CD14-positive monocyte (primary cell): ENCODE measurements at regions not wholly inside any gene's neighbourhood (a gene's known extent, or its start where the extent isn't known, plus 50 kb on each side); places are given as distances from the start of the nearest gene placed in this dataset.

Experiments used
- DNase-seq, 3 donors: peaks; one replicate each; pipeline ENCODE4 v3.0.0-alpha.2; 2011 to 2022
- H2AFZ ChIP-seq: 2 replicates; pipeline ENCODE4 v1.6.0; 2012; ENCODE audit warnings: mild to moderate bottlenecking, low read depth, low read length, inconsistent platforms; ENCODE audit not compliant: insufficient read depth, poor library complexity, severe bottlenecking
- H3K27ac ChIP-seq, 2 donors: 1 replicate in 1 of 2; 2 replicates in 1 of 2; pipeline ENCODE4 v1.5.1; 2012 to 2013; ENCODE audit warnings: low read length in 2 of 2, control low read depth in 1 of 2, inconsistent platforms in 1 of 2, low read depth in 1 of 2, mild to moderate bottlenecking in 1 of 2
- H3K27me3 ChIP-seq, 2 donors: one replicate each; pipeline versions ENCODE4 v1.6.0 to v1.6.1; 2011 to 2013; ENCODE audit warnings: low read length in 2 of 2; ENCODE audit not compliant: control insufficient read depth in 2 of 2, insufficient read depth in 2 of 2
- H3K36me3 ChIP-seq, 2 donors: replicated peaks in 1 of 2; 1 replicate in 1 of 2; 2 replicates in 1 of 2; pipeline versions ENCODE4 v1.5.1 to v1.6.1; 2012 to 2013; ENCODE audit warnings: low read length in 2 of 2, control low read depth in 1 of 2, inconsistent platforms in 1 of 2, mild to moderate bottlenecking in 1 of 2; ENCODE audit not compliant: insufficient read depth in 2 of 2, control insufficient read depth in 1 of 2
- H3K4me1 ChIP-seq, 2 donors: 1 replicate in 1 of 2; 2 replicates in 1 of 2; pipeline versions ENCODE4 v1.5.1 to v1.6.1; 2012 to 2013; ENCODE audit warnings: low read length in 2 of 2, control low read depth in 1 of 2, inconsistent platforms in 1 of 2, mild to moderate bottlenecking in 1 of 2, moderate library complexity in 1 of 2; ENCODE audit not compliant: insufficient read depth in 2 of 2, control insufficient read depth in 1 of 2
- H3K4me2 ChIP-seq: replicated peaks from 2 replicates; pipeline ENCODE3; 2012; ENCODE audit warnings: low read length, moderate library complexity, mild to moderate bottlenecking; ENCODE audit not compliant: poor library complexity, severe bottlenecking; ENCODE audit errors: extremely low read depth
- H3K4me3 ChIP-seq, 3 experiments: fragments of 200-600 bp in 1 of 3; sonication (generic) in 1 of 3; replicated peaks in 1 of 3; 1 replicate in 2 of 3; 2 replicates in 1 of 3; pipeline ENCODE4 v1.5.1; 2011 to 2013; ENCODE audit warnings: low read length in 3 of 3, mild to moderate bottlenecking in 3 of 3, control low read depth in 2 of 3, low read depth in 2 of 3, inconsistent platforms in 1 of 3, moderate library complexity in 1 of 3
- H3K79me2 ChIP-seq: 2 replicates; pipeline ENCODE4 v1.6.0; 2012; ENCODE audit warnings: mild to moderate bottlenecking, control low read depth, inconsistent platforms, low read length, moderate library complexity; ENCODE audit not compliant: insufficient read depth
- H3K9ac ChIP-seq: 2 replicates; pipeline ENCODE4 v1.6.0; 2017; ENCODE audit warnings: low read length, mild to moderate bottlenecking; ENCODE audit not compliant: insufficient read depth, poor library complexity, severe bottlenecking
- H3K9me3 ChIP-seq, 2 donors: replicated peaks in 1 of 2; 1 replicate in 1 of 2; 2 replicates in 1 of 2; pipeline versions ENCODE4 v1.5.1 to v1.6.1; 2012 to 2013; ENCODE audit warnings: low read length in 2 of 2, control low read depth in 1 of 2; ENCODE audit not compliant: control insufficient read depth in 1 of 2, insufficient read depth in 1 of 2
- H4K20me1 ChIP-seq: 2 replicates; pipeline ENCODE4 v1.6.0; 2012; ENCODE audit warnings: mild to moderate bottlenecking, low read length, control low read depth, moderate library complexity; ENCODE audit not compliant: insufficient read depth
- H3K27ac Mint-ChIP-seq, 7 donors: one replicate each; pipeline ENCODE4 v1.8.0; 2020; ENCODE audit warnings: mild to moderate bottlenecking in 7 of 7, mixed read lengths in 7 of 7, moderate library complexity in 6 of 7, inconsistent platforms in 2 of 7
- H3K27me3 Mint-ChIP-seq, 3 donors: one replicate each; pipeline ENCODE4 v1.8.0; 2021 to 2022; ENCODE audit warnings: low read depth in 3 of 3, mild to moderate bottlenecking in 3 of 3, mixed read lengths in 3 of 3, moderate library complexity in 3 of 3, inconsistent platforms in 1 of 3
- H3K36me3 Mint-ChIP-seq, 2 donors: one replicate each; pipeline ENCODE4 v1.8.0; 2020; ENCODE audit warnings: mixed read lengths in 2 of 2, inconsistent platforms in 1 of 2, mild to moderate bottlenecking in 1 of 2
- H3K4me1 Mint-ChIP-seq: one replicate; pipeline ENCODE4 v1.8.0; 2020; ENCODE audit warnings: mild to moderate bottlenecking, mixed read lengths
- H3K4me3 Mint-ChIP-seq, 2 donors: one replicate each; pipeline ENCODE4 v1.8.0; 2020; ENCODE audit warnings: mild to moderate bottlenecking in 2 of 2, mixed read lengths in 2 of 2, moderate library complexity in 1 of 2
- H3K9me3 Mint-ChIP-seq, 7 donors: one replicate each; pipeline ENCODE4 v1.8.0; 2020 to 2022; ENCODE audit warnings: mixed read lengths in 7 of 7, mild to moderate bottlenecking in 6 of 7, moderate library complexity in 6 of 7, inconsistent platforms in 2 of 7
- WGBS: methylation state at CpG from one replicate; pipeline ENCODE4 v1.1.5; 2013; ENCODE audit warnings: missing lambda C conversion rate; ENCODE audit not compliant: insufficient coverage; 5-methylcytosine and 5-hydroxymethylcytosine counted together
- intact Hi-C, 2 donors: fragments of 100-400 bp; cut with micrococcal nuclease; formaldehyde crosslinking; loops; one replicate each; pipeline versions ENCODE4 v1.15.0 to v1.15.1; 2023
- TF ChIP-seq, protein P1 (sequence below): fragments of 200-600 bp; IDR thresholded peaks from one replicate; pipeline ENCODE4 v1.8.0; 2022; ENCODE audit warnings: antibody characterized with exemption, mild to moderate bottlenecking

- Mint-ChIP-seq H3K27me3 (peaks cover 0 to 3% (median 1%) of the 10 kb centered on the region in 3 donors), H3K9me3 (no peaks in the 10 kb centered on the region), H3K4me3 (no peak overlapping the region), H3K36me3 (no peaks in the 10 kb centered on the region), H3K27ac (no peak overlapping the region), H3K4me1 (no peaks in the 10 kb centered on the region)
- Histone ChIP-seq H4K20me1 (no peaks in the 10 kb centered on the region), H2AFZ (no peak overlapping the region), H3K27ac (no peak overlapping the region), H3K9me3 (no peaks in the 10 kb centered on the region), H3K4me3 (no peak overlapping the region), H3K9ac (no peak overlapping the region), H3K36me3 (no peaks in the 10 kb centered on the region), H3K4me1 (no peaks in the 10 kb centered on the region), H3K79me2 (no peaks in the 10 kb centered on the region), H3K4me2 (no peak overlapping the region), H3K27me3 (no peaks in the 10 kb centered on the region)
- no CpG with 5 or more reads among the region's 3 CpGs for WGBS
- intact Hi-C loops, result no loop called here
- no peak for DNase-seq
- TF ChIP-seq, protein P1, sequence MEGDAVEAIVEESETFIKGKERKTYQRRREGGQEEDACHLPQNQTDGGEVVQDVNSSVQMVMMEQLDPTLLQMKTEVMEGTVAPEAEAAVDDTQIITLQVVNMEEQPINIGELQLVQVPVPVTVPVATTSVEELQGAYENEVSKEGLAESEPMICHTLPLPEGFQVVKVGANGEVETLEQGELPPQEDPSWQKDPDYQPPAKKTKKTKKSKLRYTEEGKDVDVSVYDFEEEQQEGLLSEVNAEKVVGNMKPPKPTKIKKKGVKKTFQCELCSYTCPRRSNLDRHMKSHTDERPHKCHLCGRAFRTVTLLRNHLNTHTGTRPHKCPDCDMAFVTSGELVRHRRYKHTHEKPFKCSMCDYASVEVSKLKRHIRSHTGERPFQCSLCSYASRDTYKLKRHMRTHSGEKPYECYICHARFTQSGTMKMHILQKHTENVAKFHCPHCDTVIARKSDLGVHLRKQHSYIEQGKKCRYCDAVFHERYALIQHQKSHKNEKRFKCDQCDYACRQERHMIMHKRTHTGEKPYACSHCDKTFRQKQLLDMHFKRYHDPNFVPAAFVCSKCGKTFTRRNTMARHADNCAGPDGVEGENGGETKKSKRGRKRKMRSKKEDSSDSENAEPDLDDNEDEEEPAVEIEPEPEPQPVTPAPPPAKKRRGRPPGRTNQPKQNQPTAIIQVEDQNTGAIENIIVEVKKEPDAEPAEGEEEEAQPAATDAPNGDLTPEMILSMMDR, result no peak
These were observed 481.4 kb upstream of the CFAP20DC start for GRCh38 chr3:59531066-59531745.

DNA sequence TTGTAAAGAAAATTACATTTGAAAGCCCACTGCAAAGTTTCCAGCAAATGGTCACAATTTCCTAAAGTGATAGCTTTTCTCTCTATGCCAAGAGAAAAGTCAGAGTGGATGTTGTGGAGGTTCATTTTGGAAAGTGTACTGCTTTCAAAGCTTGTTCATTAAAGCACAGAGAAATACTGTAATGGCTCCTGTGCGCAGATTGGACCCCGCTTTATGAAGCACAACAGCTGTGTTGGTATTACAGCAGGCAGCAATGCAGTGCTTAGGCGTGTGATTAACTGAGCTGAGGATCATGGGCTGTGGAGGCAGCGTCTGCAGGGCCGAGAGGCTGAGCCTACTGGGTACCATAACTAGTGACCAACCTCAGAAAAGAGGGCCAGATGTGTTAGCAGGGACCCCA is 478.4 kb upstream of the CFAP20DC start:
- intact Hi-C loops, result no loop called here
- Histone ChIP-seq H3K79me2 (no peaks in the 10 kb centered on the region), H3K9ac (no peak overlapping the region), H2AFZ (no peak overlapping the region), H3K4me1 (no peaks in the 10 kb centered on the region), H3K27me3 (no peaks in the 10 kb centered on the region), H3K36me3 (no peaks in the 10 kb centered on the region), H4K20me1 (no peaks in the 10 kb centered on the region), H3K4me2 (no peak overlapping the region), H3K27ac (no peak overlapping the region), H3K9me3 (no peaks in the 10 kb centered on the region), H3K4me3 (no peak overlapping the region)
- TF ChIP-seq, protein P1, result no peak
- Mint-ChIP-seq H3K9me3 (peaks cover 0 to 5% (median 0%) of the 10 kb centered on the region in 7 donors), H3K27me3 (peaks cover 0 to 3% (median 1%) of the 10 kb centered on the region in 3 donors), H3K4me1 (no peaks in the 10 kb centered on the region), H3K36me3 (no peaks in the 10 kb centered on the region), H3K4me3 (peak overlapping the region in 1 of 2 donors; percentile 29), H3K27ac (no peak overlapping the region)
- 98% methylated on average over 4 of the region's 5 CpGs for WGBS
- no peak for DNase-seq
